ENCODE measurements at regions not wholly inside any gene's neighbourhood (a gene's known extent, or its start where the extent isn't known, plus 50 kb on each side); places are given as distances from the start of the nearest gene placed in this dataset.

- no peak for TF ChIP-seq POLR2A (IDR thresholded peaks at IDR 0.05)
- TF ChIP-seq CTCF (IDR thresholded peaks at IDR 0.05) = no peak
Measured at GRCh38 chr6:49264496-49264895, 198.6 kb downstream of the MMUT start.
